Left renal pelvis (tissue), 4 donors: ENCODE measurements at regions not wholly inside any gene's neighbourhood (a gene's known extent, or its start where the extent isn't known, plus 50 kb on each side); places are given as distances from the start of the nearest gene placed in this dataset.
"Not testable (repeated sequence)": the region's sequence is repeated elsewhere in the genome, so short reads cannot be mapped to it uniquely, and the experiment has no call there.

Experiments
- DNase-seq, 4 donors: peaks; one replicate each; pipeline ENCODE4 v3.0.0-alpha.2; 2013; ENCODE audit warnings: low read depth in 4 of 4, low spot score in 3 of 4

DNA sequence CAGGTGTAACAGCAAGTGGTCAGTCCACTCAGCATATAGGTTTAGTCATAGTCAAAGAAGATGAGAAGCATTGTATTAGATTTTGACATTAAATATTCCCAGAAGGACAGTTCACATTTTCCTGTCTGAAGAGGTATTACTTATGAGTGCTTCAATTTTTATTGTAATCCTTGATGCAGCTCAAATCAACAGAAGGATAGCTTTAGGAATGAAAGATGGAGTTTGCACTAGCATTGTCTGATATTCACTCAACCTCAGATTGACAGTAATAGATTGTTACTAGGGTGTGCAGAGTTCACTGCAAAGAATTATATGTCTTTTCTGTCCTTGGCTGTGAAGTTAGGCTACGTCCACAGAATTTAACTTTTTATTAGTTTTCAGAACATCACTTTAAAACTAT lies 764.3 kb upstream of the AADAT start:
- no peak for DNase-seq

DNA sequence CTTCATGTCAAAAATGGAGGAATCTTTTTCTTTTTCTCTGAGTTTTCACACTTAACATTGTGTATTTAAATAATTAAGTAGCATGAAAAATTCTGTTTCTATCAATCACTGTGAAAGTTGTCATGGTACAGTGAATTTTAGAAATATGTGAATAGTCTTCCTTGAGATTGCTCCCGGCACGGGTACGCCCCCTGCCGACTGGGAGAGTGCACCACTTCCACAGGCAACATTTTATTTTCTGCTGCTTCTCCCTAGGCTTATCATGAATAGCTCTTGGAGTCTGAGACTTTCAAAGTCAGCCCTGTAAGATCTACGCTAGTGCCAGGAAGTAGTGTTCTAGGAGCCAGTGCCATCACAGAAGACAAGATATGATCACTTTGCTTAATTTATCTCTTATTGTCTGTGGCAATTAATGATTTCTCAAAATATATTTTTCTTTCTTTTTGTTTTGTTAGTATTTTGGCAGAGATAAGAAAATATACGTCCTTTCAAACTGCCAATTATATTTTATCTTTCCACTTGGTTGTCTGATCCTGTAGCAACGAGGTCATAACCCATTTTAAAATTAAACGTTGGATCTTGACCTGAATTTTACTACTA lies 763.8 kb upstream of the AADAT start:
- peak in 3 of 4 donors; percentile 0 to 8 (median 1) for DNase-seq

DNA sequence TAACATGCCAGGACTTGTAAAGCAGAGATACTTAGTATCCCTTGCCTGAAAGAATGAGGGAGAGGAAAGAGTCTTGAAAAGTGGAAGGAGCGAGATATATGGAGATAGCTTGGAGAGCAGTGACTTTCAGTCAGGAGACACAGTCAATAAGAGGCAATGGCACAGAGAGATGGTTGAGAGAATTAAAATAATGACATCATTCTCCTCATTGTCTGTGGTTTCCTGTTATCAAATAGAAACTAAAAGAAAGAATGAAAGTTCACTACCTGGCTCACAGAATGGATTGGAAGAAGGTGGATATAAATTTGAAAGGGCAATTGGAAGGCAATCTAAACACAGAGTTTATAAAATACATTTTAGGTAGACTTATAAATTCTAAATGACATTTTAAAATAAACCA lies 760.2 kb upstream of the AADAT start:
- no peak for DNase-seq

- DNase-seq = no peak
Observed at GRCh38 chr4:170827562-170828274, 738.0 kb upstream of the AADAT start.

- no peak for DNase-seq
Observed at GRCh38 chr4:170818786-170819185, 729.0 kb upstream of the AADAT start.

GRCh38 chr4:170805352-170805751 lies 715.6 kb upstream of the AADAT start:
- no peak for DNase-seq

- DNase-seq = no peak
Observed at GRCh38 chr4:170804930-170805329, 715.2 kb upstream of the AADAT start.

GRCh38 chr4:170803492-170803891 lies 713.7 kb upstream of the AADAT start:
- no peak for DNase-seq

GRCh38 chr4:170801771-170802170 lies 712.0 kb upstream of the AADAT start:
- DNase-seq = no peak

DNA sequence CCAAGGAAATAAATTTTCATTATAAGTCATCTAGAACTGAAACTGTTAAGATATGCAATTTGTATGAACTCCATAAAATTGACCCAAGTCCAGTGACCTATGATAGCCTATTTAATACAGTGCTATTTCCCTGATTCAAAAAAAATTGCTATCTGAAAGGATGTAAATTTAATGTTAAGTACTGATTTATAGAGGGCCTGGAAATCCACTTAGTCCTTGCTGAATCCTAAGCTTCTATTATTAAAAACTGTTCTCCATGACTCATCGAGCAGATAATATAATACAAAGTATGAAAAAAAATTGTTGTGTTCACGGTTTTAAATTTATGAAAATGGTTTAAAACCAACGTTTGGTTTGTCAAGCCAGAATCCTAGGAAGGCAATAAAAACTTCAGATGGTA lies 704.8 kb upstream of the AADAT start:
- no peak for DNase-seq

DNA sequence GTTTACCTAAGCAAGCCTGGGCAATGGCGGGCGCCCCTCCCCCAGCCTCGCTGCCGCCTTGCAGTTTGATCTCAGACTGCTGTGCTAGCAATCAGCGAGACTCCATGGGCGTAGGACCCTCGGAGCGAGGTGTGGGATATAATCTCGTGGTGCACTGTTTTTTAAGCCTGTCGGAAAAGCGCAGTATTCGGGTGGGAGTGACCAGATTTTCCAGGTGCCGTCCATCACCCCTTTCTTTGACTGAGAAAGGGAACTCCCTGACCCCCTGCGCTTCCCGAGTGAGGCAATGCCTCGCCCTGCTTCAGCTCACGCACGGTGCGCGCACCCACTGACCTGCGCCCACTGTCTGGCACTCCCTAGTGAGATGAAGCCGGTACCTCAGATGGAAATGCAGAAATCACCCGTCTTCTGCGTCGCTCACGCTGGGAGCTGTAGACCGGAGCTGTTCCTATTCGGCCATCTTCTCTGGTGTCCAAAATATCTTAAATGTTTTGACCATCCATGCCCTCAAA lies 698.8 kb upstream of the AADAT start:
- not testable (repeated sequence) for DNase-seq

DNA sequence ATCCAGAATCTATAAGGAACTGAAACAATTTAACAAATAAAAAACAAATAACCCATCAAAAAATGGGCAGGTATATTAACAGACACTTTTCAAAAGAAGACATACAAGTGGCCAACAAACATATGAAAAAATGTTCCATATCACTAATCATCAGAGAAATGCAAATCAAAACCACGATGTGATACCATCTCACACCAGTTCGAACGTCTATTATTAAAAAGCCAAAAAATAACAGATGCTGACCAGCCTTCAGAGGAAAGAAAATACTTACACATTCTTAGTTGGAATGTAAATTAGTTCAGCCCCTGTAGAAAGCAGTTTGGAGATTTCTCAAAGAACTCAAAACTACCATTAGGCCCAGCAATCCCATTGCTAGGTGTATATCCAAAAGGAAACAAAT lies 687.9 kb upstream of the AADAT start:
- DNase-seq = no peak

DNA sequence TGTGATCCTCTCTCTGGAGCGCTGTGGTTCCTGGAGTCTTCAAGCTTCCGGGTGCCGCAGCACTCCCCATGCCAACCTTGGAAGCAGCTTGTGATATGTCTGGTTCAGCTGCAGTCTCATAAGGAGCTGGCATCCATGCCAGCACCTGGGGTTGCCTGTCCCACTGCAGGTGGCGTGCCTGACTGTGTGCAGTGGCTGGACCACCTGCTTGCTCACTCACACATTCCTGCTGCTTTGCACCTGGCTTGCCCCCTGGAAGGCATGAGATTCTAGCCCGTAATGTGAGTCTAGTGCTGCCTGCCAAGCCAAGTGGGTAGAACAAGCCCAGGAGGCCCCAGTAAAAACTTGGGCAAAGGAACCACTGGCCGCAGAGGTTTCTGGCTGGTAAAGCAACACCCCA lies 687.2 kb upstream of the AADAT start:
- DNase-seq = no peak

DNA sequence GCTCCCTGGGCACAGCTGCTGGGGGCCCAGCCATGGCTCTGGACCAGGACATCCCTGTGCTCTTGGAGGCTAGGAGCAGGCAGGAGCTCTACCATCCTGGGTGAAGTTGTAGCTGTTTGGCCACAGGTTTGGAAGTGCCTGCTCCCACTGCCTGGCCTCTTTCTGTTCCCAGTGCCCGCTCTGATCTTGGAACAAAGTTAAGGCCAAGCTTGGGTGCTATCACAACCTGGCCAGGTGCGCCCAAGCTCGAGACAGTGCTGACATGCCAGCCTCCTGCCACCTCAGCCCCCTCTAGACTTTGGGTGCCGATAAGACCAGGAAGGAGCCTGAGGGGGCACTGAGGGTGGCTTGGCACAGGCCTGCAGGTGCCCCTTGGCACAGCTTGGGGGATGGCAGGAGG lies 686.1 kb upstream of the AADAT start:
- DNase-seq = no peak

GRCh38 chr4:170773709-170774273 lies 684.0 kb upstream of the AADAT start:
- no peak for DNase-seq

GRCh38 chr4:170772429-170772828 lies 682.7 kb upstream of the AADAT start:
- no peak for DNase-seq

DNA sequence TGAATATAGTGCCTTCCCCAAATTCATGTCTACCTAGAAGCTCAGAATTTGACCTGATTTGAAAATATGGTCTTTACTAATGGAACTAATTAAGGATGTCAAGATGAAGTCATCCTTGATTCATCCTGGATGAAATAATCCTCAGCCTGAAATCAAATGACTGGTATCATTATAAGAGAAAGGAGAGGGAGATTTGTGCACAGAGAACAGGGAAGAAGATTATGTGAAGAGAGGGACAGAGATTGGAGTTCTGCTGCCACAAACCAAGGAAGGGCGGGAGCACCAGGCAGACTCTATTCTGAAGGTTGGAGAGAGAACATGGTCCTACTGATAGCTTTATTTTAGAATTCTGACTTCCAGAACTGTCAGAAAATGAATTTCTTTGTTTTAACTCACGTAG lies 680.9 kb upstream of the AADAT start:
- DNase-seq = no peak

DNA sequence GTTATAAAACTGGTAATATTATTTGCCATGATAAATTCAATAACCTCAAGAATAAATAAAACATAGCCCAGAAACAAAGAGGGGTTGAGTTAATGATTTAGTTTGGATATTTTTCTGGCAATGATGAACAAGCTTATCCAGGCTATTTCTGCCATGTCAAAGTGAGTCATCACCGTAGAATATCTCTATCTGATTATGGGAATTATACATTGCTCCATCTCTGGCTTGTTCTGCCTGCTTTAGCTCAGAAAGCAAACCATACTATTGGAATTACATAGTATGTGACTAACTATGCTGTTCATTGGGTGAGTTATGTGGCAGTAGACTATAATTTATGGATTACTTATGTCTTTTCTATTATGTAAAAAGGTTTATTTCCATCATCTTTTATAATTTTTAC lies 680.1 kb upstream of the AADAT start:
- DNase-seq = no peak

DNA sequence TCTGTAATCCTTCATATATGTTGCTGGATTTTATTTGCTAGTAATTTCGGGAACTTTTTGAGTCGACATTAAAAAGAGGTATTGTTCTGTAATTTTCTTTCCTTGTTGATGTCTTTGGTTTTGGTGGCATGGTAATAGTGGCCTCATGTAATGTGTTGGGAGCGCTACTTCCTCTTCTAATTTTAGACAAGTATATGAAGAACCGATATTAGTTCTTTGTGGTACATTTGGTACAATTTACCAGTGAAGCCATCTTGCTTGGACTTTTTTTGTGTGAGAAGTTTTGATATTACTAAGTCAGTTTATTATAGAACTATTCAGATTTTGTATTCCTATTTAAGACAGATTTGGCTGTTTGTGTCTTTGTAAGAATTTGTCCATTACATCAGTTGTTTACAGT lies 669.2 kb upstream of the AADAT start:
- DNase-seq = no peak

DNA sequence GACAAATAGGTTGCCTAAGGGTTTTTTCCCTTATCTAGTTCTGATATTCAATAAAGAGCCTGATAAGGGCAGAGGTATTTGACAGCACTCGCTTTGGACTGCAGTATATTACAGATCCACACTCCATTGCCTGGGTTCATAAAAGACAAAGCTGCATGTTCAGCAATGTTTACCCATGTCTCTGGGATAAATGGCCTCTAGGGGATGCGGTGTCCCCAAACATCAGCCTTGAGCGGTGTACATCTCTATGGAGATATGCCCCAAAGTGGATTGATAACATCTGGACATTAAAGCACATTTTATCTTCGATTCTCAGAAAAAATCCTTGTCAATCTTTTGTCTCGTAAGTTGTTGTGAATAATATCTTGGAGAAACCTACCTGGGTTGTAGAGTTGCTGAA lies 660.8 kb upstream of the AADAT start:
- DNase-seq = no peak

DNA sequence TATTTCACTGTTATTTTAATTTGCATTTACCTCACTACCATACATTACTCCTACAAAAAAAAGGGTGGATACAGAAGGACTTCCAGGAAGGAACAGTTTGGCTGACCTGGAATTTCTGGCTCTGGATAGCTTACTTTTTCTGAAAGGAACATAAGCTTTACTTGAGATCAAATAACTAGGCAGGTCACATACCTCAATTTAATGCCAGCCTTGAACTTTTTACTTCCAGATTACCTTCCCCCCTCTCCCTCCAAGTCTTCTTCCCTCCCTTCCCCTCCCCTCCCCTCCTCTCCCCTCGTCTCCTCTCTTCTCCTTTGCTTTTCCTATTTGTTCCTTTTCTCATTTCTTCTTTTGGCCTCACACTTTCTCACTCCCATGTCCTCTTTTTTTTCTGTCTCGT lies 659.2 kb upstream of the AADAT start:
- DNase-seq = no peak

DNA sequence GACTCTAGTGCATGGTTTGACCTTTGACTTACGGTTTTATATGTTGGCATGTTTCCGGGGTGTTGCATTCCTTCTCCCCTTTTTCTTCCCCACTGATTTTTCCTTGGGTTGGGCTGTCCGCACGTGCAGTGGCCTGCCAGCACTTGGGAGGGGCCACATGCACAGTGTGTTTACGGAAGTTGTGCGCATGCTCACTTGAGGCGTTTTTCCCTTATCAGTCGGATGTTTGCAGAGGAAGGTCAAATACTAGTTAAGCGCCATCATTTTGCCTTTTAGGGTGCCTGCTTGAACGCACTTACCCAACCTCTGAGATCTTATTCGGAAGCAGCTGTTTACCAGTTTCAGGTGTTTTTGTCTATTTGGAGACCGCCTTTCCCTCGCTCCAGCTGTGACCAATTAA lies 653.9 kb upstream of the AADAT start:
- DNase-seq = no peak
